T-helper 2 cell (primary cell): ENCODE measurements at regions not wholly inside any gene's neighbourhood (a gene's known extent, or its start where the extent isn't known, plus 50 kb on each side); places are given as distances from the start of the nearest gene placed in this dataset.

Experiments used
- DNase-seq, 5 experiments: peaks; one replicate each; pipeline versions ENCODE4 v3.0.0 to v3.0.0-alpha.2; 2012 to 2022

GRCh38 chr10:109183366-109183765 is 739.9 kb downstream of the XPNPEP1 start:
- no peak for DNase-seq

DNA sequence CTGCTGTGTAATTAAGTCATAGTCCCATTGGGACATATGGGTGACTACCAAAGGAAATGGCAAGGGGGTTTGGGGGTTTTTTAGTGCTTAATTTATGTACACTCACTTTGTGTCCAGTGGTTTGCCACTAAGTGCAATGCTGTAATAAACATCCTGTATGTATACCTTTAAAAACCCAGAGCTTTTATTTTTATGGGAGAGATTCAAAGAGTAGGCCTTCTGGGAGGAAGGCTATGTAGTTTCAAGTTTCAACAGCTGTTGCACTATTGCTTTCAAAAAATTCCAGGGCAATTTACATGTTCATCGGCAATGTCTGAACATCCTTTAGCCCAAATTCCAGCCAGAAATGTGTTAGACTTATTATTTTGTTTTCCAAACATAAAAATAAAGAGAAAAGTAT is 744.7 kb downstream of the XPNPEP1 start:
- no peak for DNase-seq

DNA sequence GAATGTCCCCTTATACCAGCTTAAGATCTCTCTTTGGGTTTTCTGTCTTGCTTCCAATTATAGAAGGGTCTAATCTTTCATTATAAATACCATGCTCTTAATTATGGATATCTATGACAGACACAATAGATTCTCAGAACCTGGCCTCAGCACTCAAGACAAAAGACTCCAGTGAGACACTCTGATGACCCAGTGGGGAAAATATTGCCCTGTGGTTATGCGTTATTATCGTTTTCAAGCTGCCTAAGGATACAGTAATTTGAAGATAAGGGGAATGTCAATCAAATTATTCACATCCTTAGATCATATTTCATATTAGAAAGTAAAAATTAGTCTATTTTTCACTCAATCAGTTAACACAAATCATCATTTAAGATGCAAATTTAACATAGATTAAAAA is 748.8 kb downstream of the XPNPEP1 start:
- no peak for DNase-seq

DNA sequence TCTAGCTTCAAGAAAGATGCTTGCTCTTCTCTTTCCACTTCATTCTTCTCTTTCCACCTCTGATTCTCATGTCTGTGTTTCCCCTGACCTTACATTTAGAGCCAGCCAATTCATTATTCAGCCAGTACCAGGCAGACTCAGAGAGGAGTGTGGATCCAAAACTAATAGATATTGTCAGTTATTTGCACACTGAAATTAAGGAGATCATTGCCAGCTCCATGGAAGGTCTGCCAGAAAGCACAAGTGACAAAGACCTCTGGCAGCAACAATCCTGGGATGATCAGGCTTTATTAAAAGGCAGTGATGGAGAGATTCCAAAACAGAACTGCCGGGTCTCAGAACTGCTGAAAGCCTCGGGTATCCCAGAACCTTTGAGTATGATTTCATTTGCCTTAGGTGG is 749.4 kb downstream of the XPNPEP1 start:
- no peak for DNase-seq

- no peak for DNase-seq
Measured at GRCh38 chr10:109173121-109173520, 750.2 kb downstream of the XPNPEP1 start.

DNA sequence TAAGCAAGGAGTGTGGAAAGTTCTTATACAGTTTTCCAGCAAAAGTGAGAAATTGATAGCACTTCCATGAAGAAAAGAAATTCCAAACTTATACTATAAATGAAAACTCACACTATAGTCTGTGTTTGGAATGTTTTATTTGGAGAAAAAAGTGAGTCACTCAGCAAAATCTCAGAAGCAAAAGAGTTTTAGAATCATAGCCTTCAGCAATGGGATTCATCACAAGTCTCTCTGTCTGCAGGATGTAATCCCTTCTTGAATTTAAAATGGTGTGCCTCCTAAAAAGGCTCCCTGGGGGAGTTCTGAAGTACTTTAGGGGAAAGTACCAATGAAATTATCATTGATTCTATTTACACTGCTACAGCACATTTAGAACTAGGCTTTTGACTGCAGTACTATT is 756.4 kb downstream of the XPNPEP1 start:
- DNase-seq: no peak

- DNase-seq: no peak
Measured at GRCh38 chr10:109159351-109159750, 764.0 kb downstream of the XPNPEP1 start.

- no peak for DNase-seq
Measured at GRCh38 chr10:109156396-109156795, 766.9 kb downstream of the XPNPEP1 start.

DNA sequence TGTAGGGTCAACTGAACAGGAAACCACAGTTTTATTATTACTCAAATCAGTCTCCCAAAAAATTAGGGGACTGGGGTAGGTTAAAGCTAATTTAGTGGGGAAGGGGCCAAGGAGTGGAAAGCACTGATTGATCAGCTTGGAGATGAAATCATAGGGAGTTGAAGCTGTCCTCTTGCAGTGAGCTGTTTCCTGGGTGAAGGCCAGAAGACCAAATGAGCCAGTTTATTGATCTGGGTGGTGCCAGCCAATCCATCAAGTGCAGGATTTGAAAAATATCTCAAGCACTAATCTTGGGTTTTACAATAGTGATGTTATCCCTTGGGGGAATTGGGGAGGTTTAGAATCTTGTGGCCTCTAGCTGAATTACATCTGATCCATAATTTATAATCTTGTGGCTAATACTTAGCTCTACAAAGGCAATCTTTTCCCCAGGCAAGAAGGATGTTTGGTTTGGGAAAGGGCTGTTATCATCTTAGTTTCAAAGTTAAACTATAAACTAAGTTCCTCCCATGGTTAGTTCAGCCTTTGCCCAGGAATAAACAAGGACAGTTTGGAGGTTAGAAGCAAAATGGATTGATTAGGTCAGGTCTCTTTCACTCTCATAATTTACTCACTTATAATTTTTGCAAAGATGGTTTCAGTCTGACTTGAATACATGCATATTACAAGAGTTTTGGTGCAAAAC is 773.5 kb downstream of the XPNPEP1 start:
- DNase-seq: no peak

DNA sequence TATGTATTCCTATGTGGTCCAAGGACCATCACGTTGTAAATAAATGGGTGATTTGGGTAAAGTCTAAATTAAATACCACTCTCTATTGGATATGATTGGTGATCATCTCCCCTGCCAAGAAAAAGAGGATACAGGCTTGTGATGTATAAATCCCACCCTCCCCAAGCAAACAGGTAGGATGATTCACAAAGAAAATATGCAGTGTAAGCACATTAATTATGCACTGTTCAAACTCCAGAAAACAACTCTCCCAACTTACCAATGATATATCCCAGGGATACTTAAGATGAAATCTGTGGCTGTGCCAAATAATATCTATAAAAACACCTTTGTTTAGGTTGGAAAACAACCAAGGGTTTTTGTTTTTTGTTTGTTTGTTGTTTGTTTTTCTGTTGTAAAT is 795.9 kb downstream of the XPNPEP1 start:
- DNase-seq: no peak

DNA sequence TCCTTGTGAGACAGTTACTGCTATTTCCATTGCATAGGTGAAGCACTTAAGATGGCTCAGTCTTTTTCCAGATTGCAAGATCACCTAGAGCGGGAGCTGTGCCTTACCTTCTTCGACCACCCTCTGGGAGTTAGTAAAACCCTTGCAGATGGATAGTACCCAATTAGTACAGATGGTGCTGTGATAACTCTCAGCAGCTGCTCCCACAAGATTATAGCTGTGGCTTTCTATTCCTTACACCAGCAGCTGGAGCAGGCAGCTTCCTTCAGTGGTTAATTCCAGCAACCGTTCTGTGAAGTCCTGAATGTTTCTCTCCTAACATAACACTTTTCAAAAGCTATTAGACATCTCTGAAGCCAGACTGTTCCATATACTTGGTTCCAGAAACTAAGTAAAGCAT is 796.8 kb downstream of the XPNPEP1 start:
- DNase-seq: no peak

- DNase-seq: no peak
Measured at GRCh38 chr10:109126016-109126415, 797.3 kb downstream of the XPNPEP1 start.

DNA sequence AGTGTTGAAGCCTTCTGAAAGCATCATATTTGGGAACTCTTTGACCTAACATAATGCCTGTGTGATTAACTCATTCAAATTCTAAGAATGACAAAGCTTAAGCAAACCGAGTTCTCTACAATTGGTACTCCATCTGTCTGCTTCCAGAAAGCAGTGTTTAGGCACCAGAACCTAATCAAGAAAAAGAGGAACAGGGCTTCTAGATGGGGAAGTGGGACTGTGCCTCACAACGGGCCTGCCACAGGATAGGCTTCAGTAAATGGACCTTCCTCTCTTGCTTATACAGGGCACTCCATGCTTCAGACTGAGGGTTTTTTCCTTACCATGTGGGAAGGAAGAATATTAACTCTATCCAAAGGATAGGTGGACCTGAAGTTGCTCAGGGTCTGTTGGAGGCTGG is 808.1 kb downstream of the XPNPEP1 start:
- no peak for DNase-seq

- no peak for DNase-seq
Measured at GRCh38 chr10:109114579-109114978, 808.7 kb downstream of the XPNPEP1 start.

- no peak for DNase-seq
Measured at GRCh38 chr10:109106604-109107003, 816.7 kb downstream of the XPNPEP1 start.

GRCh38 chr10:109105725-109106124 is 817.6 kb downstream of the XPNPEP1 start:
- no peak for DNase-seq

DNA sequence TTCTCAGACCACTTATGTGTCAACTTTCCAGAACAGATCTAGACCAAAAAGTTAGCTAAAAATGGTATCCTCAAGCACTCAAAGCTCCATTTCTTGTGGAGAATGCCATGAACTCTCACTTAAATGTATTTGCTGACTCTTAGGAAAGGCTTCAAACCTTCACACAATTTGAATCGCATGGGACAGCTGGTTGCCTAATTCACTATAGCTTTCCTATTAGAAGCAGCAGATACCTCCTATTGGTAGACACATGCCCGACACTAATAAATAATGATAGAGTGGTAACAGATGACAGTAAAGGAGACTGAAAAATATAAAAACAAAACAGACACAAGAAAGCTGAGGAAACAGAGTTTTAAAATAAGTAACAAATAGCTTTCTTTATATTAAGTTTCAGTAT is 818.5 kb downstream of the XPNPEP1 start:
- no peak for DNase-seq

GRCh38 chr10:109103278-109103677 is 820.0 kb downstream of the XPNPEP1 start:
- DNase-seq: no peak

DNA sequence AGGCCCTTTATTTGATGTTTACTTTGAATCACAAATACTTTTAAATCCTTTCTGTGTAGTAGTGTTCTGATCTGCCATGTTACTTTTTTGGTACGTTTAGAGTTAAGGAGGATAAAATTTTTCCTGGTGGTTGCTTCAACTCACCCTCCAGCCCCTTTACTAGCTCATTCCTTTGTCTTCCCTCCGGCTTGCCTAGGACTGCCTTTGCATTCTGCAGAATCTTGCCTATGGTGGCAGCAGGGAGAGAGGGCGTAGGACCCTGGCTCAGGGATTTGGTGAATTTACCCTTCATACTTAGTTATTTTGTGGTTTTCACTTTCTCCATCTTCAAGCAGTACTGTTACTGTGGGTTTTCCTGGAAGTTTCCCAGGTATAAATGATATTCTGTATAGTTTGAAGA is 833.5 kb downstream of the XPNPEP1 start:
- no peak for DNase-seq

DNA sequence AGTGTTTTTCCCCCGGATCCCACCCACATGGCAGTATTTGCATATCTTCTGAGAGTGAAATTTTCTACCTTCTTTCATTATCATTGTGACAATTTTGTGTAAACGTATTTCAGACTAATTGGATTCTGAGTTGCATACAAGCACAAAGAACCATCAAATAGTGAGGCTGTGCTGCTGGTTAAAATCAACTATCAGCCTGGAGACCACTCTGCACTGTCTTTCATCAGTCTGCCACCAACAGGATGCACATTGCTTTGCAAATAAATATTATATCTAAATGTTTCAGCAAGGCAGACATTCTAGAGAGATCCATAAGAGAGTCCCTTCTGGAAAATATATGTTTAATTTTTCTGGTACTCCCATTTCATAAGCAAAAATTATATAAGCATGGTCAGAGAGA is 851.8 kb downstream of the XPNPEP1 start:
- no peak for DNase-seq

DNA sequence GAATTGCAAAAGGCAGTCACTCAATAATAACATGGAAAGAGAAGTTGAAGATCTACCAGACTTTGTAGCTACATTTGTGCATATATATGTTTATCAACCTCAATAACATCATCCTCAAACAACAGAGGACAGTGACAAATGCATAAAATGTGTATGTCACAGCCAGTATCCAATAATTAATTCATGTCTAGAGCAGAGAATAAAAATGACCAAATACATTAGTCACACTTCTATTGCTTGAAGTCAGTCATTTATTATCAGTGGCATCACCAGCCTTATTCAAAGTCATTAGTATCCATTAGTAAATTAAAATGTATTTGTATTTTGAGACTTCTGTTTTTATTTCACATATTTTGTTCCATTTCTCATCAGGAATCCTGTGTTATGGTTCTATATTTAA is 852.8 kb downstream of the XPNPEP1 start:
- no peak for DNase-seq

DNA sequence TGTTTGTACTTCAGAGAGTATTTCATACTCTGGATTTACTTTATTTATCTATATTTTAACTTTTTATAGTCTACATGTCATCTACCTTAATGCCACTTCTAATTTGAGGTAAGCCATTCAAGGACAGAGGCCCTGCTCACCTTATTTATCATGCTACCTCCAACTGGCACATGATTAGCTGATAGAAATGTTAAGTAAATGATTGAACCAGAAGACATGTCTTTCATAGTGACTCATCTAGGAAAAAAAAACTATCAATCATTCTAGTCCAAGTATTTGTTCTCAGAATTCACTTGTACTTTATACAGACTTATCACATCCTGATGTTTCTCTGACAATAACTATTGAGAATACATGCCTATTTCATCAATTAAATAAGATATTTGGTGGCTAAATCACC is 856.3 kb downstream of the XPNPEP1 start:
- no peak for DNase-seq

- DNase-seq: no peak
Measured at GRCh38 chr10:109065821-109066220, 857.5 kb downstream of the XPNPEP1 start.

DNA sequence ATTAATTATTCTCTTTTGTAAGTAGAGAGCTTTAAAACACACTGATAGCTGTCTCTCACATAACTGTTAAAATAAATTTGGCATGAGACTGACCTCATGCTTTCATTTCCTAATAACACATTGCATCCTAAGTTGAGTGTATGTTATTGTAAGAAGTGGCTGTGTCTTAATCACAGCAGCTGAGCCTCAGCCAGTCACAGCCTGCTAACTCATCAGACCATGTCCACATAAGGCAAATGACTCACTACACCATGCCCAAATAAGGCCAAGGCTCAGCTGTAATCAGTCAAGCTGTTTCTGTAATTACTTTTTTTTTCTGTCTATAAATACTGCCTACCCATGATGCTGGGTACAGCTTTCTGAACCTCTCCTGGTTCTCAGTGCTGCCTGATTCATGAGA is 860.9 kb downstream of the XPNPEP1 start:
- no peak for DNase-seq

DNA sequence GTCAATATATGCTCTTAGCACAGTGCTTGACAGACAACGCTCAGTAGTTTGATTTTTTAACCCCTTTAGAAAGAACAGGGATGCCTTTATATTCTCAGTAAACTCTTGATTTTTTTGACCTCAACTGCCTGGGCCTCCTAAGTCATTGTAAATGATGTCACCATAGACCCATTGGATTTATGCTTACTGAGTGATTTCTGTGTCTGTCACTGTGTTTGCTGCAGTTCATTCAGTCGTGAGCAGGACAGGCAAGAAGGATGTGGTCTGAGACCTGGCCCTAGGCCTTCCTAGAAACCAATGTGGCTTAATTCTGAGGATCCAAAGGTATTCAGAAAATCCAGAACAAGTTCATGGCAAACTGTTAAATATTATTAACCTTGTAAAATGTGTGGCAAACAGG is 868.1 kb downstream of the XPNPEP1 start:
- DNase-seq: no peak
